HCT116 (cell line): ENCODE measurements at regions not wholly inside any gene's neighbourhood (a gene's known extent, or its start where the extent isn't known, plus 50 kb on each side); places are given as distances from the start of the nearest gene placed in this dataset.

Source experiments
- ATAC-seq: fragments of 200-7000 bp; cut with Tn5 transposase; 2 replicates; pipeline ENCODE4 v1.9.1; 2020; ENCODE audit warnings: mild to moderate bottlenecking, moderate library complexity
- BruUV-seq: library from RNA; stranded (reverse); fragments of 400-500 nt; replicated peaks from 2 replicates; lab custom pipeline; 2021; lab: Mats Ljungman, UMichigan
- CTCF ChIA-PET: fragments of 300-600 bp; sonication (Branson Sonifier 250); formaldehyde crosslinking; loops from one replicate; lab custom pipeline; 2021; ENCODE audit warnings: antibody characterized with exemption; lab: Charles Lee
- POLR2A ChIA-PET: fragments of 300-600, 350-600 bp; sonication (Branson Sonifier 250); formaldehyde crosslinking; loops from one replicate; lab custom pipeline; 2021; ENCODE audit warnings: antibody characterized with exemption; lab: Charles Lee
- RAD21 ChIA-PET, 2 experiments: fragments of 300-600 bp; sonication (Branson Sonifier 250); formaldehyde crosslinking; loops; one replicate each; lab custom pipeline; 2023; ENCODE audit warnings: low total read pairs in 2 of 2; ENCODE audit not compliant: uncharacterized antibody in 2 of 2, unreplicated experiment in 2 of 2, low non-redundant PET in 1 of 2; lab: Charles Lee
- DNase-seq: peaks from one replicate; pipeline ENCODE4 v3.0.0-alpha.2; 2010; ENCODE audit warnings: low read depth, low spot score
- H2AFZ ChIP-seq: fragments of 200-600 bp; shearing (Covaris generic), sonication (generic); 2 replicates; pipeline ENCODE4 v1.6.1; 2017; ENCODE audit warnings: low read depth, mixed run types, mixed read lengths, antibody characterized with exemption, low read length; ENCODE audit not compliant: poor library complexity, severe bottlenecking
- H3K27ac ChIP-seq: 2 replicates; pipeline ENCODE4 v1.5.1; 2012; ENCODE audit warnings: low read depth, low read length
- H3K27me3 ChIP-seq: fragments of 200-600 bp; sonication (generic); 2 replicates; pipeline ENCODE4 v1.6.1; 2016; ENCODE audit warnings: mixed run types, low read length, mixed read lengths; ENCODE audit not compliant: insufficient read depth
- H3K36me3 ChIP-seq, 2 experiments: fragments of 200-500 bp in 1 of 2; fragments of 200-600 bp in 1 of 2; sonication (Bioruptor generic) in 1 of 2; sonication (generic) in 1 of 2; 2 replicates each; pipeline versions ENCODE4 v1.5.1 to v1.6.1; 2014 to 2016; ENCODE audit warnings: low read length in 2 of 2, inconsistent platforms in 1 of 2, mixed read lengths in 1 of 2, mixed run types in 1 of 2; ENCODE audit not compliant: insufficient read depth in 2 of 2, control insufficient read depth in 1 of 2
- H3K4me1 ChIP-seq, 2 experiments: fragments of 200-600 bp in 1 of 2; sonication (generic) in 1 of 2; 2 replicates each; pipeline versions ENCODE4 v1.5.1 to v1.6.1; 2012 to 2017; ENCODE audit warnings: low read length in 2 of 2, inconsistent platforms in 1 of 2, mild to moderate bottlenecking in 1 of 2, mixed read lengths in 1 of 2, mixed run types in 1 of 2, moderate library complexity in 1 of 2; ENCODE audit not compliant: insufficient read depth in 2 of 2, control insufficient read depth in 1 of 2
- H3K4me2 ChIP-seq: fragments of 200-600 bp; sonication (generic); 2 replicates; pipeline ENCODE4 v1.6.1; 2017; ENCODE audit warnings: mixed run types, low read length, mixed read lengths
- H3K4me3 ChIP-seq, 2 experiments: fragments of 200-600 bp in 1 of 2; sonication (generic) in 1 of 2; replicated peaks in 1 of 2; 2 replicates each; pipeline ENCODE4 v1.5.1; 2011 to 2016; ENCODE audit warnings: low read length in 2 of 2, control low read depth in 1 of 2, low read depth in 1 of 2, mild to moderate bottlenecking in 1 of 2, mixed read lengths in 1 of 2, mixed run types in 1 of 2
- H3K79me2 ChIP-seq: fragments of 200-600 bp; sonication (generic); 2 replicates; pipeline ENCODE4 v1.6.1; 2017; ENCODE audit warnings: mild to moderate bottlenecking, mixed run types, low read length, moderate library complexity, mixed read lengths; ENCODE audit not compliant: insufficient read depth
- H3K9ac ChIP-seq: fragments of 200-600 bp; sonication (generic); 2 replicates; pipeline ENCODE4 v1.6.1; 2016; ENCODE audit warnings: low read length, mixed read lengths
- H3K9me2 ChIP-seq: fragments of 200-600 bp; sonication (generic), shearing (Covaris generic); 2 replicates; pipeline ENCODE4 v1.6.1; 2017; ENCODE audit warnings: mixed run types, mild to moderate bottlenecking, moderate library complexity; ENCODE audit not compliant: insufficient read depth
- H3K9me3 ChIP-seq, 2 experiments: fragments of 200-500 bp in 1 of 2; fragments of 200-600 bp in 1 of 2; sonication (Bioruptor generic) in 1 of 2; sonication (generic) in 1 of 2; 2 replicates each; pipeline ENCODE4 v1.6.1; 2014 to 2017; ENCODE audit warnings: low read length in 2 of 2, mixed read lengths in 2 of 2, inconsistent platforms in 1 of 2, low read depth in 1 of 2, mild to moderate bottlenecking in 1 of 2, mixed run types in 1 of 2, moderate library complexity in 1 of 2; ENCODE audit not compliant: control insufficient read depth in 1 of 2, insufficient read depth in 1 of 2
- H4K20me1 ChIP-seq: fragments of 200-600 bp; sonication (generic), shearing (Covaris generic); 2 replicates; pipeline ENCODE4 v1.6.1; 2017; ENCODE audit warnings: mixed run types, mild to moderate bottlenecking, moderate library complexity; ENCODE audit not compliant: insufficient read depth
- CEBPB ChIP-seq: IDR thresholded peaks from 2 replicates; pipeline ENCODE4 v1.6.1; 2012; ENCODE audit warnings: low read depth
- EGR1 ChIP-seq: IDR thresholded peaks from 2 replicates; pipeline ENCODE4 v1.6.1; 2012; ENCODE audit warnings: low read depth
- ELF1 ChIP-seq: IDR thresholded peaks from 2 replicates; pipeline ENCODE4 v1.6.1; 2012; ENCODE audit warnings: low read depth, borderline replicate concordance
- EZH2 ChIP-seq: fragments of 200-600 bp; sonication (generic); IDR thresholded peaks from 2 replicates; pipeline ENCODE4 v1.6.1; 2017; ENCODE audit warnings: antibody characterized with exemption, mixed run types
- EZH2phosphoT487 ChIP-seq: fragments of 200-600 bp; IDR thresholded peaks from 2 replicates; pipeline ENCODE4 v1.6.1; 2018; ENCODE audit warnings: antibody characterized with exemption, borderline replicate concordance
- FOSL1 ChIP-seq: IDR thresholded peaks from 2 replicates; pipeline ENCODE4 v1.6.1; 2012; ENCODE audit warnings: low read depth
- POLR2A ChIP-seq: IDR thresholded peaks from 2 replicates; pipeline ENCODE4 v1.7.0; 2011; ENCODE audit warnings: borderline replicate concordance; ENCODE audit not compliant: insufficient read depth, insufficient read length; ENCODE audit errors: extremely low read depth
- POLR2AphosphoS5 ChIP-seq: IDR thresholded peaks from 2 replicates; pipeline ENCODE4 v1.6.1; 2011; ENCODE audit warnings: mild to moderate bottlenecking, low read depth, low read length, moderate library complexity
- YY1 ChIP-seq: IDR thresholded peaks from 2 replicates; pipeline ENCODE4 v1.6.1; 2011; ENCODE audit warnings: low read length, low read depth, moderate library complexity, mild to moderate bottlenecking; ENCODE audit not compliant: insufficient replicate concordance; ENCODE audit errors: extremely low read depth
- ZFX ChIP-seq: fragments of 450-650 bp; IDR thresholded peaks from 2 replicates; pipeline ENCODE4 v1.6.1; 2017
- intact Hi-C: fragments of 100-400 bp; cut with micrococcal nuclease; formaldehyde crosslinking; loops from 2 replicates; pipeline ENCODE4 v1.10.0; 2022
- TF ChIP-seq, protein P1 (sequence below), 3 experiments: fragments of 200-600 bp in 1 of 3; sonication (generic) in 1 of 3; IDR thresholded peaks in 2 of 3; conservative IDR thresholded peaks in 1 of 3; 2 replicates each; pipeline ENCODE4 v1.5.1; 2012 to 2017; ENCODE audit warnings: low read depth in 2 of 3, low read length in 2 of 3, antibody characterized with exemption in 1 of 3, borderline replicate concordance in 1 of 3, control low read depth in 1 of 3, mild to moderate bottlenecking in 1 of 3, mixed read lengths in 1 of 3, mixed run types in 1 of 3, moderate library complexity in 1 of 3; ENCODE audit not compliant: insufficient read depth in 1 of 3
- TF ChIP-seq, protein P2 (sequence below): IDR thresholded peaks from 2 replicates; pipeline ENCODE4 v1.6.1; 2012
- TF ChIP-seq, protein P3 (sequence below): IDR thresholded peaks from 2 replicates; pipeline ENCODE4 v1.6.1; 2011; ENCODE audit warnings: mild to moderate bottlenecking, low read length, moderate library complexity; ENCODE audit not compliant: insufficient replicate concordance; ENCODE audit errors: extremely low read depth

DNA sequence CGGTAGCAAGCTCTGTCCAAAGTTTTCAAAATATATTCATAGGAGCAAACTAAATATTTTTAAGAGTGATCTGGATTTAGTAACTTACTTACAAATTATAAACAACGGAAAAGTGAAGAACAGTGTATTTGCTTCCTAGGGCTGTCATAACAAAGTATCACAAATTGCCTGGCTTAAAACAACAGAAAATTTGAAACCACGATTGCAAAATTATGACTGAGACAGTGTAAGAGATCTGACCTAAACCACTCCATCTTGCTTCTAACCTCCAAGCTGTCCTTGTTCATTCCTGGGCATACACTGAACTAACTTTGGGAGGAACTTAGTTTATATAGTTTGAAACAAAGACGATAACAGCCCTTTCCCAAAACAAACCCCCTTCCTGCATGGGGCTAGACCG, 202.0 kb upstream of the CDH6 start:
- Histone ChIP-seq H3K9ac (no peak overlapping the region), H3K79me2 (no peaks in the 10 kb centered on the region), H2AFZ (no peak overlapping the region), H3K9me3 (peaks cover 4 to 23% of the 10 kb centered on the region in 2 experiments; a peak in 2 of 4 replicates), H4K20me1 (no peaks in the 10 kb centered on the region), H3K27me3 (no peaks in the 10 kb centered on the region), H3K4me3 (no peak overlapping the region), H3K9me2 (no peaks in the 10 kb centered on the region), H3K36me3 (no peaks in the 10 kb centered on the region), H3K27ac (no peak overlapping the region), H3K4me1 (no peaks in the 10 kb centered on the region), H3K4me2 (no peak overlapping the region)
- BruUV-seq, result no TSS peak
- RAD21 ChIA-PET, result no interaction called here
- DNase-seq (no peak), ATAC-seq (no peak)
- POLR2A ChIA-PET, result no interaction called here
- CTCF ChIA-PET, result no interaction called here
- intact Hi-C loops, result no loop called here
- TF ChIP-seq, protein P1, sequence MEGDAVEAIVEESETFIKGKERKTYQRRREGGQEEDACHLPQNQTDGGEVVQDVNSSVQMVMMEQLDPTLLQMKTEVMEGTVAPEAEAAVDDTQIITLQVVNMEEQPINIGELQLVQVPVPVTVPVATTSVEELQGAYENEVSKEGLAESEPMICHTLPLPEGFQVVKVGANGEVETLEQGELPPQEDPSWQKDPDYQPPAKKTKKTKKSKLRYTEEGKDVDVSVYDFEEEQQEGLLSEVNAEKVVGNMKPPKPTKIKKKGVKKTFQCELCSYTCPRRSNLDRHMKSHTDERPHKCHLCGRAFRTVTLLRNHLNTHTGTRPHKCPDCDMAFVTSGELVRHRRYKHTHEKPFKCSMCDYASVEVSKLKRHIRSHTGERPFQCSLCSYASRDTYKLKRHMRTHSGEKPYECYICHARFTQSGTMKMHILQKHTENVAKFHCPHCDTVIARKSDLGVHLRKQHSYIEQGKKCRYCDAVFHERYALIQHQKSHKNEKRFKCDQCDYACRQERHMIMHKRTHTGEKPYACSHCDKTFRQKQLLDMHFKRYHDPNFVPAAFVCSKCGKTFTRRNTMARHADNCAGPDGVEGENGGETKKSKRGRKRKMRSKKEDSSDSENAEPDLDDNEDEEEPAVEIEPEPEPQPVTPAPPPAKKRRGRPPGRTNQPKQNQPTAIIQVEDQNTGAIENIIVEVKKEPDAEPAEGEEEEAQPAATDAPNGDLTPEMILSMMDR (IDR thresholded peaks at IDR 0.05 in 2 of 3, conservative IDR thresholded peaks at IDR 0.05 in 1 of 3; ENCODE audit: borderline replicate concordance in 1 of 3, insufficient read depth in 1 of 3, low read depth in 2 of 3, low read length in 2 of 3), result no peak
- no peak for TF ChIP-seq POLR2AphosphoS5

DNA sequence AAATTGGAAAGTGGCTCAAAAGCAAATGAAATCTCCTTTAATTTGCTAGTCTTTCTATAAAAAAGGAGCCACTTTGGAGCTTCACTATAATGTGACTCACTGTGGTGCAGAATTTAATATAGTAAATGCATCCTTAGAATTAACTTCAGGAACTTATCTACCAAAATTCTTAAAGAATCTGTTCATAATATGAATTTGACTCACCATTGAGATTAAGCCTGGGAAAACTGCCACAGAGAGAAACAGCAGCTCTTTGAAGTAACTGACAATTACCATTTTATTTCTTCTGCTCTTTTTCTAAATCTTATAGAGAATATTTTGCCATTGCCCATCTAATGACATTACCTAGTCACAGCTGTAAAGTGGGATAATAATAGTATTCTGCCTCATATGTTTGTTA, 211.9 kb upstream of the CDH6 start:
- Histone ChIP-seq H3K9me2 (no peaks in the 10 kb centered on the region), H3K9ac (no peak overlapping the region), H2AFZ (no peak overlapping the region), H3K79me2 (no peaks in the 10 kb centered on the region), H3K9me3 (peaks cover 6 to 11% of the 10 kb centered on the region in 2 experiments; a peak in 2 of 4 replicates), H3K27ac (no peak overlapping the region), H3K36me3 (no peaks in the 10 kb centered on the region), H3K4me2 (no peak overlapping the region), H3K27me3 (no peaks in the 10 kb centered on the region), H4K20me1 (no peaks in the 10 kb centered on the region), H3K4me3 (no peak overlapping the region), H3K4me1 (no peaks in the 10 kb centered on the region)
- no peak for ATAC-seq
- no TSS peak for BruUV-seq
- POLR2A ChIA-PET, result no interaction called here
- RAD21 ChIA-PET, result no interaction called here
- intact Hi-C loops, result no loop called here
- CTCF ChIA-PET, result no interaction called here
- DNase-seq, result no peak
- no peak for TF ChIP-seq ZFX
- no peak for TF ChIP-seq POLR2AphosphoS5
- no peak for TF ChIP-seq ELF1
- no peak for TF ChIP-seq EZH2
- no peak for TF ChIP-seq POLR2A
- no peak for TF ChIP-seq EZH2phosphoT487
- TF ChIP-seq FOSL1, result no peak
- TF ChIP-seq EGR1, result no peak
- no peak for TF ChIP-seq YY1
- TF ChIP-seq, protein P2, sequence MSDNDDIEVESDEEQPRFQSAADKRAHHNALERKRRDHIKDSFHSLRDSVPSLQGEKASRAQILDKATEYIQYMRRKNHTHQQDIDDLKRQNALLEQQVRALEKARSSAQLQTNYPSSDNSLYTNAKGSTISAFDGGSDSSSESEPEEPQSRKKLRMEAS, result no peak
- TF ChIP-seq, protein P1 (IDR thresholded peaks at IDR 0.05 in 2 of 3, conservative IDR thresholded peaks at IDR 0.05 in 1 of 3; ENCODE audit: borderline replicate concordance in 1 of 3, insufficient read depth in 1 of 3, low read depth in 2 of 3, low read length in 2 of 3), result no peak
- TF ChIP-seq CEBPB, result no peak
- TF ChIP-seq, protein P3, sequence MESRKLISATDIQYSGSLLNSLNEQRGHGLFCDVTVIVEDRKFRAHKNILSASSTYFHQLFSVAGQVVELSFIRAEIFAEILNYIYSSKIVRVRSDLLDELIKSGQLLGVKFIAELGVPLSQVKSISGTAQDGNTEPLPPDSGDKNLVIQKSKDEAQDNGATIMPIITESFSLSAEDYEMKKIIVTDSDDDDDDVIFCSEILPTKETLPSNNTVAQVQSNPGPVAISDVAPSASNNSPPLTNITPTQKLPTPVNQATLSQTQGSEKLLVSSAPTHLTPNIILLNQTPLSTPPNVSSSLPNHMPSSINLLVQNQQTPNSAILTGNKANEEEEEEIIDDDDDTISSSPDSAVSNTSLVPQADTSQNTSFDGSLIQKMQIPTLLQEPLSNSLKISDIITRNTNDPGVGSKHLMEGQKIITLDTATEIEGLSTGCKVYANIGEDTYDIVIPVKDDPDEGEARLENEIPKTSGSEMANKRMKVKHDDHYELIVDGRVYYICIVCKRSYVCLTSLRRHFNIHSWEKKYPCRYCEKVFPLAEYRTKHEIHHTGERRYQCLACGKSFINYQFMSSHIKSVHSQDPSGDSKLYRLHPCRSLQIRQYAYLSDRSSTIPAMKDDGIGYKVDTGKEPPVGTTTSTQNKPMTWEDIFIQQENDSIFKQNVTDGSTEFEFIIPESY, result no peak
